Endothelial cell of umbilical vein (primary cell): ENCODE measurements at regions not wholly inside any gene's neighbourhood (a gene's known extent, or its start where the extent isn't known, plus 50 kb on each side); places are given as distances from the start of the nearest gene placed in this dataset.
"Not testable (repeated sequence)": the region's sequence is repeated elsewhere in the genome, so short reads cannot be mapped to it uniquely, and the experiment has no call there.

Source experiments
- BruUV-seq: library from RNA; stranded (reverse); fragments of 400-500 nt; replicated peaks from 2 replicates; lab custom pipeline; 2021; lab: Mats Ljungman, UMichigan
- CTCF ChIA-PET: fragments of 300-600, 350-600 bp; sonication (Branson Sonifier 250); formaldehyde crosslinking; loops from one replicate; lab custom pipeline; 2021; ENCODE audit warnings: antibody characterized with exemption, inconsistent platforms; lab: Charles Lee
- POLR2A ChIA-PET: fragments of 300-600, 350-600 bp; sonication (Branson Sonifier 250); formaldehyde crosslinking; loops from one replicate; lab custom pipeline; 2021; ENCODE audit warnings: antibody characterized with exemption, inconsistent platforms; lab: Charles Lee
- DNase-seq: peaks from one replicate; pipeline ENCODE4 v3.0.0-alpha.2; 2011; ENCODE audit warnings: low read depth, low spot score
- FAIRE-seq: peaks from 2 replicates; lab custom pipeline; 2011; peaks lifted over from hg19 to GRCh38; lab: Jason Lieb, UNC
- H2AFZ ChIP-seq: 2 replicates; pipeline ENCODE4 v1.6.0; 2012; ENCODE audit warnings: low read depth, low read length, control low read depth, inconsistent platforms
- H3K27ac ChIP-seq: 2 replicates; pipeline ENCODE4 v1.5.1; 2011; ENCODE audit warnings: low read depth, mild to moderate bottlenecking, control low read depth, low read length, moderate library complexity; ENCODE audit not compliant: insufficient read depth
- H3K27me3 ChIP-seq, 2 experiments: 2 replicates each; pipeline versions ENCODE4 v1.6.0 to v1.6.1; 2011; ENCODE audit warnings: low read length in 2 of 2, mixed read lengths in 1 of 2; ENCODE audit not compliant: control insufficient read depth in 2 of 2, insufficient read depth in 2 of 2
- H3K36me3 ChIP-seq, 2 experiments: 2 replicates in 1 of 2; 3 replicates in 1 of 2; pipeline ENCODE4 v1.5.1; 2011; ENCODE audit warnings: low read length in 2 of 2, mild to moderate bottlenecking in 1 of 2, moderate library complexity in 1 of 2; ENCODE audit not compliant: control insufficient read depth in 2 of 2, insufficient read depth in 2 of 2; ENCODE audit errors: extremely low read depth in 1 of 2
- H3K4me1 ChIP-seq: 3 replicates; pipeline ENCODE4 v1.5.1; 2011; ENCODE audit warnings: mild to moderate bottlenecking, low read length; ENCODE audit not compliant: control insufficient read depth, insufficient read depth; ENCODE audit errors: extremely low read depth
- H3K4me2 ChIP-seq: 2 replicates; pipeline ENCODE4 v1.6.1; 2011; ENCODE audit warnings: low read length, control low read depth, mixed read lengths; ENCODE audit not compliant: insufficient read depth
- H3K4me3 ChIP-seq, 3 experiments: fragments of 200-600 bp in 1 of 3; sonication (generic), shearing (Covaris generic) in 1 of 3; replicated peaks in 1 of 3; 2 replicates each; pipeline ENCODE4 v1.5.1; 2011 to 2016; ENCODE audit warnings: control low read depth in 3 of 3, low read length in 3 of 3, mild to moderate bottlenecking in 2 of 3, inconsistent platforms in 1 of 3, low read depth in 1 of 3, moderate library complexity in 1 of 3; ENCODE audit not compliant: insufficient read depth in 1 of 3
- H3K79me2 ChIP-seq: 2 replicates; pipeline ENCODE4 v1.6.0; 2012; ENCODE audit warnings: low read length, inconsistent platforms; ENCODE audit not compliant: control insufficient read depth, insufficient read depth
- H3K9ac ChIP-seq: replicated peaks from 2 replicates; pipeline ENCODE3; 2011; ENCODE audit warnings: low read length, control low read depth; ENCODE audit not compliant: insufficient read depth; ENCODE audit errors: extremely low read depth
- H3K9me1 ChIP-seq: replicated peaks from 3 replicates; pipeline ENCODE4 v1.6.0; 2011; ENCODE audit warnings: mild to moderate bottlenecking, low read length; ENCODE audit not compliant: control insufficient read depth, insufficient read depth; ENCODE audit errors: extremely low read depth
- H3K9me3 ChIP-seq: replicated peaks from 2 replicates; pipeline ENCODE4 v1.5.1; 2012; ENCODE audit warnings: low read length, inconsistent platforms; ENCODE audit not compliant: control insufficient read depth, insufficient read depth
- H4K20me1 ChIP-seq: replicated peaks from 2 replicates; pipeline ENCODE3; 2011; ENCODE audit warnings: mild to moderate bottlenecking, low read length; ENCODE audit not compliant: control insufficient read depth, insufficient read depth; ENCODE audit errors: extremely low read depth
- CTCF ChIP-seq, 2 donors: IDR thresholded peaks; 1 replicate in 1 of 2; 2 replicates in 1 of 2; pipeline ENCODE4 v1.5.1; 2011; ENCODE audit warnings: low read length in 2 of 2, mild to moderate bottlenecking in 2 of 2, moderate library complexity in 2 of 2, control low read depth in 1 of 2, inconsistent platforms in 1 of 2, low read depth in 1 of 2; ENCODE audit not compliant: insufficient read depth in 1 of 2; ENCODE audit errors: extremely low read depth in 1 of 2
- EZH2 ChIP-seq: IDR thresholded peaks from 2 replicates; pipeline ENCODE4 v1.6.1; 2012; ENCODE audit warnings: borderline replicate concordance, low read depth, mild to moderate bottlenecking, moderate library complexity, low read length, inconsistent platforms; ENCODE audit not compliant: severe bottlenecking
- FOS ChIP-seq: IDR thresholded peaks from 2 replicates; pipeline ENCODE4 v1.6.1; 2011; ENCODE audit warnings: mild to moderate bottlenecking, low read length, moderate library complexity, borderline replicate concordance; ENCODE audit not compliant: insufficient read depth
- GATA2 ChIP-seq: IDR thresholded peaks from 2 replicates; pipeline ENCODE4 v1.7.0; 2011; ENCODE audit warnings: low read depth, mild to moderate bottlenecking, moderate library complexity, mixed read lengths, low read length; ENCODE audit not compliant: insufficient read length, insufficient read depth
- JUN ChIP-seq: IDR thresholded peaks from 2 replicates; pipeline ENCODE4 v1.6.1; 2011; ENCODE audit warnings: borderline replicate concordance, low read depth; ENCODE audit not compliant: insufficient read length, insufficient read depth
- MAX ChIP-seq: IDR thresholded peaks from 2 replicates; pipeline ENCODE4 v1.6.1; 2011; ENCODE audit not compliant: insufficient read depth, insufficient read length
- MYC ChIP-seq: IDR thresholded peaks from one replicate; pipeline ENCODE4 v1.6.1; 2011; ENCODE audit warnings: mild to moderate bottlenecking, low read depth, low read length
- POLR2A ChIP-seq: IDR thresholded peaks from 2 replicates; pipeline ENCODE4 v1.6.1; 2012; ENCODE audit warnings: low read depth, mild to moderate bottlenecking, control low read depth, low read length
- POLR2AphosphoS5 ChIP-seq: IDR thresholded peaks from 2 replicates; pipeline ENCODE4 v1.6.1; 2012; ENCODE audit warnings: low read depth, mild to moderate bottlenecking, control low read depth, low read length, moderate library complexity; ENCODE audit not compliant: insufficient read depth
- dilution Hi-C: fragments of 300-500 bp; cut with MboI; formaldehyde crosslinking; loops from one replicate; pipeline ENCODE4 v1.15.0; 2019; ENCODE audit warnings: low sequenced_read_pairs; ENCODE audit not compliant: extremely low pct_ligation_motif_present
- intact Hi-C: fragments of 100-400 bp; cut with micrococcal nuclease; formaldehyde crosslinking; loops from one replicate; pipeline ENCODE4 v1.10.0; 2022

- no peaks in the 10 kb centered on the region for H3K79me2 ChIP-seq
- H3K9me3 ChIP-seq = no peaks in the 10 kb centered on the region
- H3K4me2 ChIP-seq = no peak overlapping the region
- ChIA-PET POLR2A (no interaction called here), CTCF (interaction anchor here (1.7 kb wide), 1 partner anchor 22 kb away, joined by 7 read pairs; no protein-coding TSS in a partner anchor)
- no peak overlapping the region for H3K4me3 ChIP-seq
- DNase-seq (no peak), FAIRE-seq (no peak)
- H4K20me1 ChIP-seq = no peaks in the 10 kb centered on the region
- no peak overlapping the region for H3K9ac ChIP-seq
- intact Hi-C loops (no loop called here), dilution Hi-C loops (no loop called here)
- H3K36me3 ChIP-seq = no peaks in the 10 kb centered on the region
- no peaks in the 10 kb centered on the region for H3K27me3 ChIP-seq
- H3K9me1 ChIP-seq = no peaks in the 10 kb centered on the region
- no peak overlapping the region for H3K27ac ChIP-seq
- no TSS peak for BruUV-seq
- H3K4me1 ChIP-seq = no peaks in the 10 kb centered on the region
- no peak overlapping the region for H2AFZ ChIP-seq
- no peak for TF ChIP-seq EZH2
- no peak for TF ChIP-seq POLR2AphosphoS5
- TF ChIP-seq MYC = no peak
- no peak for TF ChIP-seq CTCF (IDR thresholded peaks at IDR 0.05; ENCODE audit: extremely low read depth in 1 of 2, insufficient read depth in 1 of 2, low read depth in 1 of 2, low read length in 2 of 2)
- no peak for TF ChIP-seq JUN
- no peak for TF ChIP-seq GATA2
- TF ChIP-seq POLR2A = no peak
- TF ChIP-seq MAX = no peak
- no peak for TF ChIP-seq FOS
Observed at GRCh38 chr16:58792188-58792587, 58.1 kb upstream of the GOT2 start.

GRCh38 chr16:58790816-58791557, 56.9 kb upstream of the GOT2 start:
- BruUV-seq = not testable (repeated sequence)
- CTCF ChIA-PET = interaction anchor here (1.7 kb wide), 1 partner anchor 23 kb away, joined by 7 read pairs; no protein-coding TSS in a partner anchor

More at GRCh38 chr16:58790816-58791557, 56.9 kb upstream of the GOT2 start:
- H4K20me1 ChIP-seq, H3K9me3 ChIP-seq, H3K4me3 ChIP-seq, H3K79me2 ChIP-seq, dilution Hi-C loops, H3K27me3 ChIP-seq, H2AFZ ChIP-seq, intact Hi-C loops, POLR2A ChIA-PET, H3K36me3 ChIP-seq, FAIRE-seq, H3K4me2 ChIP-seq, DNase-seq, H3K27ac ChIP-seq, H3K4me1 ChIP-seq, H3K9me1 ChIP-seq, H3K9ac ChIP-seq: not testable (repeated sequence)
